OCI-LY3 (cell line): ENCODE measurements at regions not wholly inside any gene's neighbourhood (a gene's known extent, or its start where the extent isn't known, plus 50 kb on each side); places are given as distances from the start of the nearest gene placed in this dataset.

Experiments
- CTCF ChIP-seq: fragments of 200-600, 300-600 bp; sonication (generic); IDR thresholded peaks from 2 replicates; pipeline ENCODE4 v1.5.1; 2014; ENCODE audit warnings: antibody characterized with exemption, low read length, low read depth
- EZH2phosphoT487 ChIP-seq: fragments of 200-600 bp; shearing (Covaris generic); IDR thresholded peaks from 2 replicates; pipeline ENCODE4 v1.6.1; 2018; ENCODE audit warnings: antibody characterized with exemption, mixed run types, low read depth

- no peak for TF ChIP-seq CTCF
- TF ChIP-seq EZH2phosphoT487 = no peak
Measured at GRCh38 chr11:109166441-109166840, 255.5 kb upstream of the C11orf87 start.
